OCI-LY7 (cell line): ENCODE measurements at regions not wholly inside any gene's neighbourhood (a gene's known extent, or its start where the extent isn't known, plus 50 kb on each side); places are given as distances from the start of the nearest gene placed in this dataset.

Experiments
- BruUV-seq: library from RNA; stranded (reverse); fragments of 400-500 nt; replicated peaks from 2 replicates; lab custom pipeline; 2021; lab: Mats Ljungman, UMichigan
- CTCF ChIA-PET: fragments of 300-600 bp; sonication (Branson Sonifier 250); formaldehyde crosslinking; loops from one replicate; lab custom pipeline; 2022; ENCODE audit warnings: antibody characterized with exemption; ENCODE audit not compliant: unreplicated experiment; lab: Charles Lee
- POLR2A ChIA-PET: fragments of 300-600 bp; sonication (Branson Sonifier 250); formaldehyde crosslinking; loops from one replicate; lab custom pipeline; 2022; ENCODE audit warnings: antibody characterized with exemption; lab: Charles Lee
- DNase-seq: peaks from one replicate; pipeline ENCODE4 v3.0.0-alpha.2; 2015; ENCODE audit warnings: low spot score
- H2AFZ ChIP-seq: fragments of 200-600 bp; sonication (generic), shearing (Covaris generic); 2 replicates; pipeline ENCODE4 v1.6.1; 2014; ENCODE audit warnings: mild to moderate bottlenecking, antibody characterized with exemption, low read length, moderate library complexity
- H3K27ac ChIP-seq: fragments of 200-600 bp; sonication (generic); 2 replicates; pipeline ENCODE4 v1.5.1; 2014; ENCODE audit warnings: mixed run types, low read depth, mild to moderate bottlenecking, moderate library complexity, low read length, inconsistent platforms; ENCODE audit not compliant: poor library complexity, severe bottlenecking
- H3K36me3 ChIP-seq: fragments of 200-600 bp; sonication (generic); 2 replicates; pipeline ENCODE4 v1.6.1; 2014; ENCODE audit warnings: mild to moderate bottlenecking, antibody characterized with exemption, low read length, moderate library complexity, mixed read lengths; ENCODE audit not compliant: insufficient read depth
- H3K4me1 ChIP-seq: fragments of 200-600 bp; sonication (generic); 2 replicates; pipeline ENCODE4 v1.5.1; 2014; ENCODE audit warnings: mild to moderate bottlenecking, low read length; ENCODE audit not compliant: insufficient read depth, poor library complexity, severe bottlenecking
- H3K4me2 ChIP-seq: fragments of 200-600 bp; sonication (generic); 2 replicates; pipeline ENCODE4 v1.6.1; 2014; ENCODE audit warnings: mild to moderate bottlenecking, low read length
- H3K4me3 ChIP-seq: fragments of 200-600 bp; sonication (generic); 2 replicates; pipeline ENCODE4 v1.5.1; 2014; ENCODE audit warnings: mild to moderate bottlenecking, low read depth, low read length; ENCODE audit not compliant: poor library complexity, severe bottlenecking
- H3K79me2 ChIP-seq: fragments of 200-600 bp; sonication (generic); 2 replicates; pipeline ENCODE4 v1.6.1; 2016; ENCODE audit warnings: low read depth, mild to moderate bottlenecking, low read length, moderate library complexity, mixed read lengths; ENCODE audit not compliant: insufficient read depth
- H3K9me2 ChIP-seq: fragments of 200-600 bp; sonication (generic); 2 replicates; pipeline ENCODE4 v1.6.1; 2016; ENCODE audit warnings: mild to moderate bottlenecking, low read length, mixed read lengths; ENCODE audit not compliant: insufficient read depth
- H3K9me3 ChIP-seq: fragments of 200-600 bp; sonication (generic); 2 replicates; pipeline ENCODE4 v1.6.1; 2014; ENCODE audit warnings: mild to moderate bottlenecking, mixed run types, low read length, mixed read lengths
- H4K20me1 ChIP-seq: fragments of 200-600 bp; sonication (generic); 2 replicates; pipeline ENCODE4 v1.6.1; 2014; ENCODE audit warnings: mild to moderate bottlenecking, antibody characterized with exemption, low read length, moderate library complexity, mixed read lengths; ENCODE audit not compliant: insufficient read depth
- EZH2phosphoT487 ChIP-seq: fragments of 200-600 bp; sonication (generic); IDR thresholded peaks from 2 replicates; pipeline ENCODE4 v1.6.1; 2018; ENCODE audit warnings: low read depth, borderline replicate concordance, mild to moderate bottlenecking, mixed run types, antibody characterized with exemption, low read length, moderate library complexity, mixed read lengths
- intact Hi-C: fragments of 100-400 bp; cut with micrococcal nuclease; formaldehyde crosslinking; loops from one replicate; pipeline ENCODE4 v1.10.0; 2022; ENCODE audit not compliant: unreplicated experiment
- TF ChIP-seq, protein P1 (sequence below): fragments of 200-600 bp; sonication (generic); conservative IDR thresholded peaks from 2 replicates; pipeline ENCODE4 v1.5.1; 2014; ENCODE audit warnings: mild to moderate bottlenecking, antibody characterized with exemption, low read length, moderate library complexity, mixed read lengths

DNA sequence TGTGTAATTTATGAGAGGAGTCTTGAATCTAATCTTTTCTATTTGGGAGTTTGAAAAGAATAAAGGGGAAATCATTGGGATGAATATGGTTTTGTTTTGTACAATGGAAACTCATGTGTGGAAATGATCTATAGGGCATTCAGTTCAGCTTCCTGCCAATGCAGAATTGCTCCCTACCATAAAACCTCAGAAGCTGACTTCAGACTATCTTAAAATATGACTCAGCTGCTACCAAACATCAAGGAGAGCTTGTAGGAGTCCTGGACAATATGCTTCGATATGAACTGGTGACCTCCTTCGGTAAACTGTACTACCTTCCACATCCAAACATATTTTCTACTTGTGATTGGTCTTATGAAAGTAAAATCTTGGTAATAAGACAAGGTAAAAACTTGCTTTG is 160.6 kb downstream of the CAPZA3 start:
- ChIA-PET POLR2A (interaction anchor here (0.7 to 0.8 kb wide), 2 partner anchors 96 to 240 kb away, joined by 3 to 4 read pairs; no protein-coding TSS in a partner anchor), CTCF (no interaction called here)
- Histone ChIP-seq H4K20me1 (no peaks in the 10 kb centered on the region), H3K36me3 (no peaks in the 10 kb centered on the region), H3K4me2 (no peak overlapping the region), H3K79me2 (no peaks in the 10 kb centered on the region), H3K9me3 (no peaks in the 10 kb centered on the region), H3K4me1 (no peaks in the 10 kb centered on the region), H2AFZ (no peak overlapping the region), H3K4me3 (no peak overlapping the region), H3K9me2 (no peaks in the 10 kb centered on the region), H3K27ac (no peak overlapping the region)
- DNase-seq, result no peak
- BruUV-seq, result no TSS peak
- intact Hi-C loops, result no loop called here
- TF ChIP-seq EZH2phosphoT487, result no peak
- TF ChIP-seq, protein P1, sequence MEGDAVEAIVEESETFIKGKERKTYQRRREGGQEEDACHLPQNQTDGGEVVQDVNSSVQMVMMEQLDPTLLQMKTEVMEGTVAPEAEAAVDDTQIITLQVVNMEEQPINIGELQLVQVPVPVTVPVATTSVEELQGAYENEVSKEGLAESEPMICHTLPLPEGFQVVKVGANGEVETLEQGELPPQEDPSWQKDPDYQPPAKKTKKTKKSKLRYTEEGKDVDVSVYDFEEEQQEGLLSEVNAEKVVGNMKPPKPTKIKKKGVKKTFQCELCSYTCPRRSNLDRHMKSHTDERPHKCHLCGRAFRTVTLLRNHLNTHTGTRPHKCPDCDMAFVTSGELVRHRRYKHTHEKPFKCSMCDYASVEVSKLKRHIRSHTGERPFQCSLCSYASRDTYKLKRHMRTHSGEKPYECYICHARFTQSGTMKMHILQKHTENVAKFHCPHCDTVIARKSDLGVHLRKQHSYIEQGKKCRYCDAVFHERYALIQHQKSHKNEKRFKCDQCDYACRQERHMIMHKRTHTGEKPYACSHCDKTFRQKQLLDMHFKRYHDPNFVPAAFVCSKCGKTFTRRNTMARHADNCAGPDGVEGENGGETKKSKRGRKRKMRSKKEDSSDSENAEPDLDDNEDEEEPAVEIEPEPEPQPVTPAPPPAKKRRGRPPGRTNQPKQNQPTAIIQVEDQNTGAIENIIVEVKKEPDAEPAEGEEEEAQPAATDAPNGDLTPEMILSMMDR, result no peak

DNA sequence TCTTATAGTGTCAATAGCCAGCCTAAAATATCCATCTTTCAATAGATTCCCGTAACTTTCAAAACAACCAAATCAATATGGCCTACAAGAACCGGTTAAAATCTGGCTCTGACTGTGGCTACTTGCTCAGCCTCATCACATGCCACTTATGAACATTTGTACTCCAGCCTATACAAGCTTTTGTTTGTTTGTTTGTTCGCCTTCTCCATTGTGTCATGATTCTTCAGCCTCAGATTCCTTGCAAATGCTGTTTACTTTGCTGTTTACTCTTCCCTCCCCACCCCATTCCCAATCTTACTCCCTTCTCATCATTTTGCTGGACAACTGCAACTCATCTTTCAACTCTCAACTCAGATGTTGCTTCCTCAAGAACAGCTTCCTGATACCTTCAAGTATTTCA is 161.2 kb downstream of the CAPZA3 start:
- no peaks in the 10 kb centered on the region for H3K79me2 ChIP-seq
- H3K9me2 ChIP-seq, result no peaks in the 10 kb centered on the region
- no peak overlapping the region for H3K4me2 ChIP-seq
- H3K27ac ChIP-seq, result no peak overlapping the region
- DNase-seq, result no peak
- H3K9me3 ChIP-seq, result no peaks in the 10 kb centered on the region
- POLR2A ChIA-PET, result interaction anchor here (0.8 kb wide), 1 partner anchor 96 kb away, joined by 4 read pairs; no protein-coding TSS in a partner anchor
- intact Hi-C loops, result no loop called here
- no TSS peak for BruUV-seq
- H3K4me1 ChIP-seq, result no peaks in the 10 kb centered on the region
- CTCF ChIA-PET, result no interaction called here
- H4K20me1 ChIP-seq, result no peaks in the 10 kb centered on the region
- no peaks in the 10 kb centered on the region for H3K36me3 ChIP-seq
- no peak overlapping the region for H2AFZ ChIP-seq
- TF ChIP-seq, protein P1, result no peak
- no peak for TF ChIP-seq EZH2phosphoT487
- H3K4me3 ChIP-seq, result no peak overlapping the region

DNA sequence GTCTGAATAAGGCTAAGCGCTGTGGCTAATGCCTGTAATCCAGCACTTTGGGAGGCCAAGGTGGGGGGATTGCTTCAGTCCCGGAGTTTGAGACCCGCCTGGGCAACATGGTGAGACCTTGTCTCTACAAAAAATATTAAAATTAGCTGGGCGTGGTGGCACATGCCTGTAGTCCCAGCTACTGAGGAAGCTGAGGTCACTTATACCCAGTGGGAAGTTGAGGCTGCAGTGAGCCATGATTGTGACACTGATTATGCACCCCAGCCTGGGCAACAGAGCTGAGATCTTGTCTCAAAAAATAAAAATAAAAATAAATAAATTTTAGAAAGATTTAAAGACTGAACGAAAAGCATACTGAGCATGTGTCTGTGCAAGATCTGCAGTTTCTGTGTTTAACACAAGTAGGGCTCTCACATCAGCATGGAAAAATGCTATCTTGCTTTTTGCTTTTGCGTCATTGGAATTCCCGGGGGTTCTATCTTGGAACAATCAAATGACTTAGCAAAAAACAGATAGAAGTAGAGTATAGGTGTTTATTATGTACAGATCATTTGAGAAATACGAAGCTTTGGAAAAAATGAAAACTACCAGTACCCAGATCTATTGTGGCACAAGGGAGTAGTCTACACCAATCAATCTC is 161.9 kb downstream of the CAPZA3 start:
- no peak overlapping the region for H3K4me2 ChIP-seq
- no peaks in the 10 kb centered on the region for H3K9me2 ChIP-seq
- no peak overlapping the region for H3K4me3 ChIP-seq
- CTCF ChIA-PET, result no interaction called here
- H3K9me3 ChIP-seq, result no peaks in the 10 kb centered on the region
- BruUV-seq, result no TSS peak
- no peaks in the 10 kb centered on the region for H3K4me1 ChIP-seq
- intact Hi-C loops, result no loop called here
- DNase-seq, result no peak
- no peak overlapping the region for H3K27ac ChIP-seq
- TF ChIP-seq, protein P1, result no peak
- TF ChIP-seq EZH2phosphoT487, result no peak
- no peaks in the 10 kb centered on the region for H3K79me2 ChIP-seq
- POLR2A ChIA-PET, result interaction anchor here (0.7 kb wide), 1 partner anchor 202 kb away, joined by 3 read pairs; no protein-coding TSS in a partner anchor
- no peak overlapping the region for H2AFZ ChIP-seq
- H3K36me3 ChIP-seq, result no peaks in the 10 kb centered on the region
- H4K20me1 ChIP-seq, result no peaks in the 10 kb centered on the region
